Upper lobe of left lung (tissue), 4 donors: ENCODE measurements at regions not wholly inside any gene's neighbourhood (a gene's known extent, or its start where the extent isn't known, plus 50 kb on each side); places are given as distances from the start of the nearest gene placed in this dataset.

Experiments
- CTCF ChIP-seq, 6 experiments: fragments of 450-650 bp in 4 of 6; fragments of 200-600 bp in 2 of 6; sonication (generic) in 2 of 6; IDR thresholded peaks; one replicate each; pipeline ENCODE4 v1.5.1; 2016 to 2019; ENCODE audit warnings: antibody characterized with exemption in 6 of 6
- POLR2A ChIP-seq, 4 donors: fragments of 450-650 bp; IDR thresholded peaks; one replicate each; pipeline ENCODE4 v1.5.1; 2016 to 2017; ENCODE audit warnings: antibody characterized with exemption in 4 of 4, mild to moderate bottlenecking in 2 of 4

- no peak for TF ChIP-seq CTCF (IDR thresholded peaks at IDR 0.05)
- TF ChIP-seq POLR2A (IDR thresholded peaks at IDR 0.05), result no peak
Measured at GRCh38 chr3:1823867-1824266, 274.8 kb upstream of the CNTN4 start.
